NOMO-1 treated with DMSO at 0.1 percent for 48 hours (cell line): ENCODE measurements at regions not wholly inside any gene's neighbourhood (a gene's known extent, or its start where the extent isn't known, plus 50 kb on each side); places are given as distances from the start of the nearest gene placed in this dataset.
"Not testable (repeated sequence)": the region's sequence is repeated elsewhere in the genome, so short reads cannot be mapped to it uniquely, and the experiment has no call there.

Experiments used
- DNase-seq: peaks from one replicate; lab custom pipeline; 2025; ENCODE audit not compliant: unreplicated experiment; lab: John Stamatoyannopoulos, UW

DNA sequence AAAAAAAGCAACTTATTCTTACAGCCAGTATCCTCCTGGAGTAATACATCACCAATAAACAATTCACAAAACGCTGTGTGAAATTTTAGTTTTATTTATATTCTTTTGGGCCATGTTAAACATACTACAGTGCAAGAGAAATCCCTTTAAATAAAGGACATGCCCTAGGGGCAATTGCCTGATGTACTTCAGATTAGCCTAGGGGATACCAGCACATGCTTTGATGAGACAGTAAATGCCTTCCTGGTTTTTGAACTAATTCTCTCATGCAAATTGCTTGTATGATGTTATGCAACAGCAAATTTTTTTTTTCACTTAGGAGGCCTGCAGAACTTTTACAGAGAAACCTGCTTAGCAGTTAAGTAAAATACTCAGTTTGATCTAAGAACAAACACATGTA, 711.9 kb upstream of the FRG1 start:
- DNase-seq: no peak

DNA sequence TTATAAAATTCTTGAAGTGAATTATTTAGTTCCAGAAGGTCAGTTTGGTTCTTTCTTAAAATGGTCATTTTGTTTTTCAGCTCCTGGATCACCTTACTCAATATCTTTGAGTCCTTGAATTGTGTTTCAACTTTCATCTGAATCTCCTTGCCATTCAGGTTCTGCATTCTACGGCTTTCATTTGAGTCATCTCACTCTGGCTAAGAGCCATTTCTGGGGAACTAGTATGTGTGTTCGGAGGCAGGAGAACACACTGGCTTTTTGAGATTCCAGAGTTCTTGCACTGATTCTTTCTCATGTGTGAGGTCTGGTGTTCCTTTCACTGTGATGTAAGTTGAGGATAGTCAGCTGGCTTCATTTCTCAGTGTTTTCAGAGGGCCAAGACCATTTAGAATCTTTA, 708.4 kb upstream of the FRG1 start:
- DNase-seq: no peak

DNA sequence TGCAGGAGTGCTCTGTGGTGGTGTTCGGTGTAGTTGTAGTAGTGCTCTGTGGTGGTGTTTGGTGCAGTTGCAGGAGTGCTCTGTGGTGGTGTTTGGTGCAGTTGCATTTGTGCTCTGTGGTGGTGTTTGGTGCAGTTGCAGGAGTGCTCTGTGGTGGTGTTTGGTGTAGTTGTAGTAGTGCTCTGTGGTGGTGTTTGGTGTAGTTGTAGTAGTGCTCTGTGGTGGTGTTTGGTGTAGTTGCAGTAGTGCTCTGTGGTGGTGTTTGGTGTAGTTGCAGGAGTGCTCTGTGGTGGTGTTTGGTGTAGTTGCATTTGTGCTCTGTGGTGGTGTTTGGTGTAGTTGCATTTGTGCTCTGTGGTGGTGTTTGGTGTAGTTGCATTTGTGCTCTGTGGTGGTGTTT, 706.9 kb upstream of the FRG1 start:
- not testable (repeated sequence) for DNase-seq

DNA sequence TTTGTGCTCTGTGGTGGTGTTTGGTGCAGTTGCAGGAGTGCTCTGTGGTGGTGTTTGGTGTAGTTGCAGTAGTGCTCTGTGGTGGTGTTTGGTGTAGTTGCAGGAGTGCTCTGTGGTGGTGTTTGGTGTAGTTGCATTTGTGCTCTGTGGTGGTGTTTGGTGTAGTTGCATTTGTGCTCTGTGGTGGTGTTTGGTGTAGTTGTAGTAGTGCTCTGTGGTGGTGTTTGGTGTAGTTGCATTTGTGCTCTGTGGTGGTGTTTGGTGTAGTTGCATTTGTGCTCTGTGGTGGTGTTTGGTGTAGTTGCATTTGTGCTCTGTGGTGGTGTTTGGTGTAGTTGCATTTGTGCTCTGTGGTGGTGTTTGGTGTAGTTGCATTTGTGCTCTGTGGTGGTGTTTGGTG, 705.7 kb upstream of the FRG1 start:
- DNase-seq: not testable (repeated sequence)

DNA sequence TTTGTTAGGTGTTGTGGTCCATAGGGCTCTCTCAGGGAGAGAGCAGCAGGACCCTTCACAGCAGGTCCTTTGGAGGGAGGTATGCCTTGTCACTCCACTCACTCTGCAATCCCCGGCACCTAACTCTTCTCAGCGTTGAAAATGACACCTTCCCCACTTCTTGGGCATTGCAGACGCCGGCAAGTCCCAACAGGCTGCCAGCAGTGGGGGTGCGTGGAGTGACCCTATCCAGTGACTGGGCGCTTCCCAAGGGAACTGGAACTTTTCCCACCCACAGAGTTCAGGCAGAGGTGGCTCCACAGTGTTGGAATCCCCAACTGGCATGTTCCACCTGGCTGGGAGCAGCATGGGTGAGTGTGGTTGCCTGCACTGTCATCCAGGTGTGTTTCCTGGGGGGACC, 705.1 kb upstream of the FRG1 start:
- no peak for DNase-seq

DNA sequence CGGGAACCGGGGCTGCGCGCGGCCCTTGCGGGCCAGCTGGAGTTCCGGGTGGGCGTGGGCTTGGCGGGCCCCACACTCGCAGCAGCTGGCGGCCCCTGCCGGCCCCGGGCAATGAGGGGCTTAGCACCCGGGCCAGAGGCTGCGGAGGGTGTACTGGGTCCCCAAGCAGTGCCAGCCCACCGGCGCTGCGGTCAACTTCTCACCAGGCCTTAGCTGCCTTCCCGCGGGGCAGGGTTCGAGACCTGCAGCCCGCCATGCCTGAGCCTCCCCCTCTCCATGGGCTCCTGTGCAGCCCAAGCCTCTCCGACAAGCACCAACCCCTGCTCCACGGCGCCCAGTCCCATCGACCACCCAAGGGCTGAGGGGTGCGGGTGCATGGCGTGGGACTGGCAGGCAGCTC, 704.4 kb upstream of the FRG1 start:
- DNase-seq: not testable (repeated sequence)

DNA sequence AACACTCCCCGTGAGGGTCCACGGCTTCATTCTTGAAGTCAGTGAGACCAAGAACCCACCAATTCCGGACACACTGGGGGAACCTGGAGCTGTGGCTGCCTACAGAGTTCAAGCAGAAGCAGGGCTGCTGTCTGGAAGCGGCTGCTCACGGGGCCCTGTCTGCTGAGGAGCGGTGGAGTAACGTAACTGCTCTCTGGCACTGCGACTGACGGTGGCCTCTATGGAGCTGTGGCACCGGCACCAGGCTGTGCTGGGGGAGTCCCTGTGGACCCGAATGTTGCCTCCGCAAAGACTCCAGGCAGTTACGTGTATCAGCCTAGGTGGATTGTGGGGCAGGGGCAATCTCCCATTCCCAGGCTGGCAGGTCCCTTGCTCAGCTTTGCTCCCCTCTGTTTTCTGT, 703.3 kb upstream of the FRG1 start:
- no peak for DNase-seq

DNA sequence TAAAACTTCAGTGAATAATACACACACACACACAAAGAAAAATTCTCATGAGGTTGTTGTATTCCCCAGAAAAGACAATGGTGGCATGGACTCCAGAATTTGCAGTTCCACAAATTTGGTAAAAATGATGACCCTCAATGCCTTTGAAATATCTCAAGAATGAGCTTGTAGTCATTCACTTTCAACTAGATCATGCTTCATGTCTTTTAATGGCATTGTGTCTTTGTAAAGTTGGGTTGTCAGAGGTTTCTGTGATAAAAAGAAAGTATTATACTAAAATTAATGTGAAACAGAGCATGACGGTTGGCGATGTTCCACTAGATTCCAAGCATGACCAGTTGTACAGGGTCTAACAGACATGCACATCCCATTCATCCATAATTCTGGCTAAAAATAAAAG, 685.0 kb upstream of the FRG1 start:
- DNase-seq: no peak

DNA sequence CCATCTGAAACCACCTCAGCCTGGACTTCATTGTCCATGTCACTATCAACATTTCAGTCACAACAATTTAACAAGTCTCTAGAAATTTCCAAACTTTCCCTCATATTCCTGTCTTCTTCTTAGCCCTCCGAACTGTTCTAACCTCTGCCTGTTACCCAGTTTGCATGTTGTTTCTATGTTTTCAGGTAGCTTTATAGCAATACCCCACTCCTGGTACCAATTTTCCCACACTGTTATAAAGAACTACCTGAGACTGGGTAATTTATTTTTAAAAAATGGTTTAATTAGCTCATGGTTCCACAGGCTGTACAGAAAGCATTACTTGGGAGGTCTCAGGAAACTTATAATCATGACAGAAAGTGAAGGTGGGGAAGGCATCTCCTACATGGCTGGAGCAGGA, 679.2 kb upstream of the FRG1 start:
- DNase-seq: no peak

DNA sequence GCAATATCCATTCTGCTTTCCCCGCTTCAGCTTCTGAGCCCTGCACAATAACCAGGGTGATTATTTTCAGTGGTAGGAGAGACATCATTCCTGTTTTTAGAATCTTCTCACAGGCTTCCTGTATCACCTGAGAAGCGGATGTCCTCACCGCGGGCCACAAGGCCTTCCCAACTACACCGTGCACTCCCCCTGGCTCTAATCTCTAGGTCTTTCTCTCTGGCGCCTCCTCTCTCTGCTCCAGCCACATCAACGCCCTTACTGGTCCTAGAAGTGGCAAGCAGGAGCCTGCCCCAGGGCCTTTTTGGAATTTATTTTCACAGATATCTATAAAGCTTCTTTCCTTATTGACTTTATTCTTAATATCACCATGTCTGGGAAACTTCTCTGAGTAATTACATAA, 675.2 kb upstream of the FRG1 start:
- DNase-seq: no peak

DNA sequence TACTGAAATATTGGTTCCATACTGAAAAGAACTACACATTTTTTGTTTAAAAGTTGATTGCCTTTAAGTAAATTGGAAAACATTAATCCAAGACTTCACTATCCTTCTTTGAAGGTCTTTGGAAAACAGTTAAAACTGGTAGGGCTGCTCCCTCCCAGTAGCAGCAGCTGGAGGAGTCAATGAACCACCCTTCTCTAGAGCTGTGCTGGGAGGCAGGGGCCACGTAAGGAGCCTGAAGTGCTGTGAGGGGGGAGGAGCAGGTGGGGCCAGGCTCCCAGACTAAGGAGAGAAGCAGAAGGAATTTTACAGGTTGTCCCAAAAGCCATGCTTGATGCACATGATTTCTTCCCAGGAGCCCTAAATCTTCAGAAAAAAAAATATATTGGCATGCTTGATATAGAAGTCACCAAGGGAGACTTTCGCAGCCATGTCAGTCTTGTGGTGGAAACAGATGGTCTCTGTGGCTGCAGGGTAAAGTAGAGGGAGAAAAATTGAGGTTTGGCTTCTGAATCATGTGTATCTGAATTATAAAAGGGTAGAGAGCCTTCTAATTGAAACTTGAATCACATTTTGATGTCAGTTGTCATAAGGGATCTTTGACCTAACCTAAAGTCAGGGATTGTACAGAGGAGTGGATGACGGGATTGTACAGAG, 673.2 kb upstream of the FRG1 start:
- no peak for DNase-seq

DNA sequence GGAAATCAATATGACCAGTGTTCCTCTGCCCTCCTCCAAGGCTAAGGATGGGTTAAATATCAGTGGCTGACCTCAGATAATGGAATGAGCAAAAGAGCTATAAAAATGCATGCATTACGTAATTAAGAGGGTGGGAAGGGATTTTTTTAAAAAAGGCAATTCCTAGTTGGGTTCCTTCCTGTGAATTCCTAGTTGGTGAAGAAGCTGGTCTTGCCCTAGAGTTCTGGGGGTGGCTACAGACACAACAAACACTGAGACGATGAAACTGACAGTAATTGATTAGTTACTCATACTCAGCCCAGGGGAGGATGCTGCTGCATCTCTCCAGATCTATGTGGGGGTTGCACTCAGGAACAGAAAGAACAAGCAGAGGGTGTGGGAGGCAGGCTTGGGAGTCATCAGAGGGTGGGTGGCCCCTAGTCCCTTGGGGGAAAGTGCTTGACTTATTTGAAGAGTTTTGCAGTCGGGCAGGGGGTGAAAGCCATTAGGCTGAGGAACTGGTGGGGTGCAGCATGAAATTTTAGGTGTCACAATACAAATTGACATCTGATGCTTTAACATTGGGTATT, 662.0 kb upstream of the FRG1 start:
- DNase-seq: no peak

DNA sequence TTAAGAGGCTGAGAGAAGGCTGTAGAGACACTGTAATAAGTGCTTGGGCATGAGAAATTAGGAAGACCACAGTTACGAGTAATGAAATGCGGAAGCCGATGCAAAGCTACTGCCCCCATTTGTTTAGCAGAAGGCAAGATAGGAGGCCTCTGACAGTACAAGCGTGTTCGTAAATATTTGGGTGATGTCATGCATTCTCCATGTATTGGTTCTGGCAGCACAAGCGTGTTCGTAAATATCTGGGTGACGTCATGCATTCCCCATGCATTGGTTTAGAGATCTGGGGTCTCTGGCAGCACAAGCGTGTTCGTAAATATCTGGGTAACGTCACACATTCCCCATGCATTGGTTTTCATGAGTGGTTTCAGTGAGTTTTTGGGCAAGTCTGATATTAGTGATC, 661.5 kb upstream of the FRG1 start:
- no peak for DNase-seq

DNA sequence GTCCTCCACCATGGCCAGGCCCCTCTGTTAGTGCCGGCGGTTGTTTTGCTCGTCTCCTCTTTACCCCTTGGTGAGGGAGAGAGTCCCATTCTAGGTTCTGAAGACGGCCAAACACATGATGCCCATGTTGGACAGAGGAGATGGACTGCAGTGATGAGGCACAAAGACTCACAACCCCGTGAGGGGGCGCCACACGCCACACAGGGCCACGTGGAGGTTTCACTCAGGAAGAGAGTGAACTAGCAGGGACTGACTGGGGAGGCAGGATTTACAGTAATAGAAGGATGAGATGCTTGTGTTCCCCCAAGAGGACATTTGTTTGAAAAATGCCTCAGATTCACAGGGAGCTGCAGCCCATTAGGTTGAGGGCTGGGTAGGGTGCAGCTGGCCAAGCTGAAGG, 655.3 kb upstream of the FRG1 start:
- DNase-seq: no peak

DNA sequence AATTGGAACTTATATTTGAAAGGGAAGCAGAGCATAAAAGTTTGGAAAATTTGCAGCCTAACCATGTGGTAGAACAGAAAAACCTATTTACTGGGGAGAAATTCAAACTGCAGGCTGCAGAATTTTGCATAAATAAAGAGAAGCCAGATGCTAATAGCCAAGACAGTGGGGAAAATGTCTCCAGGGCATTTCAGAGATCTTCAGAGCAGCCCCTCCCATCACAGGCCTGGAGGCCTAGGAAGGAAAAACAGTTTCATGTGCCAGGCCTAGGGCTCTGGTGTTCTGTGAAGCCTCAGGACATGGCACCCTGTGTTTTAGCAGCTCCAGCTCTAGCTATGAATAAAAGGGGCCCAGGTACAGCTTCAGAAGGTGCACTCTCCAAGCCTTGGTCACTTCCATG, 648.7 kb upstream of the FRG1 start:
- no peak for DNase-seq

DNA sequence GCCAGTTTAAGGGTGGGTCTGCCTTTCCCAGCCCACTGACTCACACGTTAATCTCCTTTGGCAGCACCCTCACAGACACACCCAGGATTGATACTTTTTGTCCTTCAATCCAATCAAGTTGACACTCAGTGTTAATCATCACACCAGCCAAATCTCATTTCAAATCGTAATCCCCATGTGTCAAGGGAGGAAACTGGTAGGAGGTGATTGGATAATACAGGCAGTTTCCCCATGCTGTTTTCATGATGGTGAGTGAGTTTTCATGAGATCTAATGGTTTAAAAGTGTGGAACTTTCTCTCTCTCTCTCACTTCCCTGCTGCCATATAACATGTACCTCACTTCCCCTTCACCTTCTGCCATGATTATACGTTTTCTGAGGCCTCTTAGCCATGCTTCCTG, 647.2 kb upstream of the FRG1 start:
- DNase-seq: no peak

DNA sequence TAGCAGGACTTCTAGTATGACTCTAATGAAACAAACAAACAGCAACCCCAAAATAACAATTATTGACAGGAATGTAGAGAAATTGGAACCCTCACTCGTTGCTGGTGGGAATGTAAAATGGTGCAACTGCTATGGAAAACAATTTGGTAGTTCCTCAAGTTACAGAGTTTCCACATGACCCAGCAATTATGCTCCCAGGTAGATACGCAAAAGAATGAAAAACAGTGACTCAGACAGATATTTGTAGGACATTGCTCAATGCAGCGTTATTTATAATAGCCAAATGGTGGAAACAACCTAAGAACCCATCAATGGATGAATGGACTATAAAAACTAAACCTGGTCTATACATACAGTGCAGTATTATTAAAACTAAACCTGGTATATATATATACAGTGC, 646.1 kb upstream of the FRG1 start:
- DNase-seq: no peak

DNA sequence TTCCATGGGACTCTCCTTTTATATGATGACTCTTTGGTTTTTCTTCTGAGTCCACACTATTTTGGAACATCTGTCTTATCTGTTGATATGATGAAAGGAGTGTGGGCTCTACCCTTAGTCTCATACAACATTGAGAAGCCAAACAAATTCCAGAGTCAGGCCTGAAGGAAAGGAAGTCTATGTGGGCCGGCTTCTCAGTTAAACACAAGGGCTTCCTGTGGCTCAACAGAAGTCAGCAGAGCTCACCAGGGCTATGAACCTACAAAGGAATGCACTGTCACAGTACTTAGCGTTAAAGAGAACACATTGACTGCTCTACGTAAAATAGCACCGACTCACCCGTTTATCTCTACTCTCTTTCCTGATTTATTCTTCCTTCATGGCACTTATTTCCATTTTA, 641.0 kb upstream of the FRG1 start:
- no peak for DNase-seq

DNA sequence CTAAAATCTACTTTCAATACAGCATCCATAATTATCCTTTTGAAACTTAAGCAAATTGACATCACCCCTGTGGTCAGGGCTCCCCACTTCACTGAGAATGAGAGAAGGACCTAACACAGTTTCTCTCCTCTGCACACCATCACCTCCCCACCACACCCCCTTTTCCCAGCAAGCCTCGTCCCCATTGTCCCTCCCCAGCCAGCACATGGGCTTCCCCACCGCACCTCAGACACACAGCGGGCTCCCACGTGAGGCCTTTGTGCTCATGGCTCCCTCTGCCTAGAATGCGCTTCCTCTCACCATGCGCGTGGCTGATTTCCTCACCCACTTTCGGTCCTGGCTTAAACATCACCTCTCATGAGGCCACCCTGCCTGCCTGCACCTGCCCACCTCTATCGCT, 639.0 kb upstream of the FRG1 start:
- no peak for DNase-seq

DNA sequence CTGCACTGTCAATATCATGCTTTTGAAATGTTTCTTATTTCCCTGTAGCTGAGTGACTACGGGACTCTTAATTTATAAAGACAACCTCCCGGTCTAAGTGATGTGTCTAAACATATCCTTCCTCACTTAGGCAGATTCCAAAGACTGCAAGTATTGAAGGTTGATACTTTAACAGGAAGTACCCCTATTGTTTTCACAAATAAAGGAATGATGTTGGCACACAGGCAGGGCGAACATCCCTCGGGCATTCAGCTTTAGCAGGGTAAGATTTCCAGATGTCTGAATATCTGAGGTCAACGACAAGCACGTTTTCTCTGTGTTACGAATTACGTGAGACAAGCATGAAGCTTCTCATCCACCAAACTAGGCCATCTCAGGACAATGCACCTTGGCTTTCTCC, 638.0 kb upstream of the FRG1 start:
- no peak for DNase-seq

DNA sequence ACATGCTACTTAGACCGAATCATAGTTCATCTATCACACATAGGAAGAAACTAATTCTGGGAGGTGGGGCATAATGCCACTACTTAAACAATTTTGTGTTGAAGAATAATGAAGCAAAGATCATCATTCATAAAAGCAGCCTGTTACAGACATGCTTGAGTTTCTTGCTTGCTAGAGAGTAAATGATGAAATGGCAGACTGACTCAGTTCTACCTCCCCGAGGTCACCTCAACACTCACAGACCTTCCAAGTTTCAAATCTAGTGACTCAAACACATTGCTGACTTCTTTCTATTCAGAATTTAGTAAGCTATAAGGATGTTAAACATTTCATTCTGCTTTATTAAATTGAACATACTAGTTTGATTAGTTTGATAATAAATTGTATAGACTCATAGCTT, 636.5 kb upstream of the FRG1 start:
- DNase-seq: no peak

DNA sequence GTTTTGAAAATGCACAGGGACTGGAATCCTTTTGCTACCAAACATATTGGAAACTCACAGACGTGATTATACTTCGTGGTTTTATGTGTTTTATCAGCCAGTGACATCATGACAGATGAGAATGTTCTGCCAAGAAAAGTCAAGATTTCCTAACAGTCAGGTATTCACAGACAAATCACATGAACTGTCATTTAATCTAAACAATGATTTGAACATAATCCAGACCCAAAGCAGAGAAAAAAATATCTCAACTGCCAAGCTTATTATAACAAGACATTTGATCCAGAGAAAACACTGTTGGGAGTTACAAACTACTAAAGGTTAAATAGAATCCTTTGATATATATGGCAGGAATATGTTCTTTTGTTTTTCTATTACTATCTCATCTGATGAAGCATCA, 635.9 kb upstream of the FRG1 start:
- DNase-seq: no peak

DNA sequence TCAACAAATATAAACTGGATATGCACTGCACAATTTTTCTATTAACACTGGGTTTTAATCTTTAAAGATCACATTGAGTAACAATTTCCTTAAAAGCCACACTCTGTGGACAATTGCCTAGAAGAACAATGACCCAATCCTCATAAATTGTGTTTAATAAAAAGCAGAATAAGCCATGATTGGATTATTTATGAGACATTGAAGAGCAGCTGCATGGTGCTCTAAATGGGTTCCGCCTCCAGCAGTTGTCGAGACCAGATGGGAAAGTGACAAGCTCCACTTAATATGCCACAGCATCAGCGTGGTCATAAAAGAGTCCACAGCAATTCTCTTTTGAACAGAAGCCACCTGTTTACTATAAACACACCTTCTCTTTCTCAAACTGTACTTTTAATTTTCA, 635.2 kb upstream of the FRG1 start:
- no peak for DNase-seq
